Fibroblast of skin of abdomen (primary cell): ENCODE measurements at regions not wholly inside any gene's neighbourhood (a gene's known extent, or its start where the extent isn't known, plus 50 kb on each side); places are given as distances from the start of the nearest gene placed in this dataset.
"Not testable (repeated sequence)": the region's sequence is repeated elsewhere in the genome, so short reads cannot be mapped to it uniquely, and the experiment has no call there.

Experiments
- DNase-seq: peaks from one replicate; pipeline ENCODE4 v3.0.0-alpha.2; 2013

- DNase-seq: no peak
Observed at GRCh38 chr12:61098031-61098580, 1162.1 kb upstream of the USP15 start.

DNA sequence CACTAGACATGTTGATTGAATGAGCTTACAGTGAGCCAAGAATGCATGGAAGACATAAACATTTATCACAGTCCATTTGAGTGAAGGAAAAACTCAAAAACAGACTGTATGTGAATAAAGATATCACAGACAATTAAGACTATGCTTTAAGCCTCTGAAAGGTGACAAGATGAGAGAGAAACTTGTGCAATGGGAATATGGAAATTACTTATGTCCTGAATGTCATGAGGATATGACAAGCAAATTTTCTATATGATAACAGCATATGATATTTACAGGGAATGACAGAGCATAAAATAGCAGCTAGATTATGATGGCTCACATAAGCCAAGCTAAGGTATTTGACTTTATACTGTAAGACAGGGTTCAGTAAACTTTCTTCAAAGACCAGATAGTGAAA, 1153.1 kb upstream of the USP15 start:
- no peak for DNase-seq

- no peak for DNase-seq
Observed at GRCh38 chr12:61111218-61111617, 1149.0 kb upstream of the USP15 start.

DNA sequence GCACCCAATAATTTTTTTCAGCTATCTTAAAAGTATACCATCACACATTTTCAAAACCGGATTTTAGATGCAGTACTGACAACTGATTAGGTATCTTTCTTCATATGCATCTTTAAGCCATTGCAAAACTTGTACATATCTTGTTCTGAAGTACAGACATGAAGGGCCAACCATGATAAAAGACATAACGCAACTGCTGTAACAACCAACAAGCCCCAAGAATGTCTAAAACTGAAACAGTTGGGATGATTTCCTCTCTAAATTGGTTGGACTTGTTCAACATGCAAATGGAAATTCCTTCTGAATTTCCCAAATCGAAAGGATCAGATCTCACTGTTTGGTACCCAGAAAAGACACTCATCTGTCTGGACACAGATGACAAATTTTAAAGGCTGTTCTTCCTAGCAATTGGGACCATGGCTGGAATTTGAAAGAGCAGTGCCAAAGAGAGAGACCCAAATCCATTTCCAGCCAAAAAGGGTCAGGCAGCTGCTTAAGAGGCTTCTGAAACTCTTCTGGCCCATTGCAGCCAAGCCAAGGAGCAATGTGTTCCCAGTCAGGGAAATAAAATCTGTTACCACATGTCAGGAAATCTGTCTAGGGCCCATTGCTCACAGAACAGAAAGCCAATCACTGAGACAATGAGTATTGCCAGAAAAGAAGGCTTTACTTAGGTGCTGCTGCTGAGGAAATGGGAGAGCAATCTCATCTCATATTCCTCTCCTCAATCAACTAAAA, 1122.4 kb upstream of the USP15 start:
- DNase-seq: no peak

DNA sequence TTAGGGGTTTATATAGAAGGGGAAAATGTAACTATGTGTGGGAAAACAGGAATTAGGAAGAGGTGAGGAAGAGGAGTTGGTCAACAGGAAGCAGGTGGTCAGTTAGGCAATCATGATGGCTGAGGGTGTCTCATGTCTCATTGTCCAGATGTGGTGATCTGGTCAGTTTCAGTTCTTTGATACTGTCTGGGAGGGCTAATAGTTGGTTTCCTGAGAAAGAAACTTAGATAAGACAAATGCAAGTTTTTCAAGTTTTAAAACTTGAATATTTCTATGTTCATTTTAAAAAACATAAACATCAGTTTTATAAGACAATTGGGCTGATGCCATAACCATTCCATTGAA, 1121.8 kb upstream of the USP15 start:
- no peak for DNase-seq

GRCh38 chr12:61161961-61162360, 1098.2 kb upstream of the USP15 start:
- DNase-seq: no peak

- no peak for DNase-seq
Observed at GRCh38 chr12:61188801-61189595, 1071.2 kb upstream of the USP15 start.

- no peak for DNase-seq
Observed at GRCh38 chr12:61213646-61214045, 1046.6 kb upstream of the USP15 start.

DNA sequence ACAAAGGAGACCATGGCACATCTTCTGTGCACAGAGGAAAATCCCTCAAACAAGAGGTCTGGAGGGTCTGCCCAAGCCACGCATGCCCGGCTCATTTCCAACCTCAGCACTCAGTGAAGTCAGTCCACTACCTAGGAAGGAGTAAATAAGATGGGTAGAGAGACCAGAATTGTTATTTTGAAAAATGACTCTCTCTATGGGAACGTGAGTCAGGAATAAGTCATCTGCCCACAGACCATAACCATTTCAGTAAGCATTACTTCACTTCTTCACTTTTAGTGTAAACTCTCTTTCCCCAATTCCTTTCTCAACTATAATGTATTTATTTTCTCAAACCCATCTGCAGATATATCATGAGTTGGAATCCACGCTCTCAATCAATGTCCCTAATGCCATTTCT, 1039.9 kb upstream of the USP15 start:
- DNase-seq: no peak

DNA sequence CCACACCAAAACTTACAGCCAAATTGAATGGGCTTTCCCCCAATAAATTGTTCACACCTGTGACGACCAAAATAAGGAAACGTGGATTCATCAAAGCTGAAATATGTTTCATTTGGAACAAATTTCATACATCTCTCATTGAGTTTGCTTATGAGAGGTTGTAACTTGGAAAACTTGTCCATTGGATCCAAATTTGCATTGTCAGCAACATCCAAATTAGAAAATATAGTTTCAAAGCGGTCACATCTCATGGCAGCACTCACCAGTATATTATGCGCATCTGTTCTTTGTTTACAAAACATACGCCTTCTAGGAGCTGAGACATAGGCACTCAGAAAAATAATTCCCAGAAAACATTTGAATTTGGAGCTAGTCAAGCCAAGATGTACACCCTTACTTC, 1028.2 kb upstream of the USP15 start:
- no peak for DNase-seq

DNA sequence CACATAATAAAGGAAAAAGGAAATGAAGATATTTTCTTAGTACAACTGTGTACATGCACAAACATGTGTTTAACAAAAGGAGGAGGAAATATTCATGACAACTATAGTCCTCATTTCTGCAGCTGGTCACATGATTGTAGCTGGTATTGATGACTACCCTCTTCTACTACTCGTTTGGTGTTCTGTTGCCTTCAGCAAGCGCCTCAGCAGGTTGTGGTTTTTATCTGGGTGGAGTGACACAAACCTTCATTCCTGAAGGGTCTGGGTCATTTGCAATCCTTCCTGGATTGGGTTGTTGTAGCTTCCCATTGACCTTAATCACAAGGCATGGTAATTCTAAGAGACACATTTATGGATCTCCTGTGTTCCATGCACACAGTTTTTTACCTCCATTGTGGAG, 1009.9 kb upstream of the USP15 start:
- no peak for DNase-seq

DNA sequence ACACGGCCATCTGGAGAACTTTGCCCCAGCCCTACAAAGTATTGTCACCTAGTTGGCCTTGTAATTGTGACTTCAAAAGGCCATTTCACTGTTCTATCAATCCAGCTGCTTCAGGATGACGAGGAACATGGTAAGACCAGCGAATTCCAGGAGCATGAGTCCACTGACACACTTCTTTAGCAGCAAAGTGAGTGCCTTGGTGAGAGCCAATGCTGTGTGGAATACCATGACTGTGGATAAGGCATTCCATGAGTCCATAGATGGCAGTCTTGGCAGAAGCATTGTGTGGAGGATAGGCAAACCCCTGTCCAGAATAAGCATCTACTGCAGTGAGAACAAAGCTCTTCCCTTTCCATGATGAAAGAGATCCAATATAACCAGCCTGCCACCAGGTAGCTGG, 1009.1 kb upstream of the USP15 start:
- DNase-seq: no peak

GRCh38 chr12:61254225-61254624, 1006.0 kb upstream of the USP15 start:
- no peak for DNase-seq

DNA sequence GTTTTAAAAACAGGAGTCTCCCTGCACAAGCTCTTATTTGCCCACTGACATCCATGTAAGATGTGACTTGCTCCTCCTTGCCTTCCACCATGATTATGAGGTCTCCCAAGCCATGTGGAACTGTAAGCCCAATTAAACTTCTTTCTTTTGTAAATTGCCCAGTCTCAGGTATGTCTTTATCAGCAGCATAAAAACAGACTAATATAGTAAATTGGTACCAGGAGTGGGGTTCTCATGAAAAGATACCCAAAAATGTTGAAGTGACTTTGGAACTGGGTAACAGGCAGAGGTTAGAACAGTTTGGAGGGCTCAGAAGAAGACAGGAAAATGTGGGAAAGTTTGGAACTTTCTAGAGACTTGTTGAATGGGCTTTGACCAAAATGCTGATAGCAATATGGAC, 995.9 kb upstream of the USP15 start:
- DNase-seq: not testable (repeated sequence)

- DNase-seq: no peak
Observed at GRCh38 chr12:61267474-61267873, 992.7 kb upstream of the USP15 start.

DNA sequence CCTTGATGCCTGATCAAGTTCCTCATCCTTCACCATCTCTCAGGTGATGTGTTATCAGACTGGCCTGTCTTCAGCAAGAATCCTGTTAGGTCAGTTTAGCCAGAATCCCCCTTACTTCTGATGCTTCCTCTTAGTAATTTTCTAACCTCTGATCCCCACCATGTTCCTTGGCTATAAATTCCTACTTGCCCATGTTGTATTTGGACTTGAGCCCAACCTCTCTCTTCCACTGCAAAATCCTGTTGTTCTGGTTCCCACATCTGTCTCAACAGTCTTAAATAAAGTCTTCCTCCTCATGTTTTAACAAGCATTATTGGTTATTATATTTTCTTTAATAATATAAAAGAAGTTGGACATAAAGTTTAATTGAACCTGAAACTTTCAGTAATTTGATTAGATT, 987.8 kb upstream of the USP15 start:
- no peak for DNase-seq

DNA sequence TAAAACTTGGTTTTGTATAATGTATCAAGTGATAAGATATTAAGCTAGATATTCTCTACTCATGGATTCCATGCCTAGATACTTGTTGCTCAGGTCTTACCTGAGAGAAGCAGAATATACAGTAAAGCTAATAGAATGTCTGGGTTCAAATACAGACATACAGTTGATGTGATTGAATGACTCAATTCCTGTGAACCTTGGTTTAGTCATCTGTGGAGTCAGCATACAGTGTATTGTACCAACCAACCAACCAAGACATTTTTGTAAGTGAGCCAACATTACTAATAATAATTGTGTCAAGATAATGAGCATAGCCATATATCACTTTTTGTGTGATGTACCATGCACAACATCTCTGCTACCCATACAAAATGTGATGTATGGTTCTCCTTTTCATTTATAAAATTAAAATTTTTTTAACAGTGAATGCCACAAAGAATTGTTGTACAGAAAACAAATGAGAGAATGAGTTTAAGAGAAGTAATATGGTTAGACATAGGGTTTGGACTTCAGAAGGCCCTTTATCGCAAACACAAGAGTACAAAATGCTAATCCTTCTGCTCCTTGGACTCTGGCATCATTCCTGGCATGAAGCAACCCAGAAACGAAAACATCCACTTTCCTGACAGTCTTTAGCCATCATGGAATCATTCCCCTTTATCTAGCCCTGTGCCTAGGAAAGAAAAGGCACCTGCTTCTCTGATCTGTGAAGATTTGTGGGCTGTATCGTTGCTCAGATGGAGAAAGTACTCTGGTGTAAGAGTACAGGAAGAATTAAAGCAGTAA, 977.2 kb upstream of the USP15 start:
- DNase-seq: no peak

GRCh38 chr12:61290473-61290872, 969.7 kb upstream of the USP15 start:
- no peak for DNase-seq

- no peak for DNase-seq
Observed at GRCh38 chr12:61291647-61292046, 968.6 kb upstream of the USP15 start.

GRCh38 chr12:61294011-61294410, 966.2 kb upstream of the USP15 start:
- DNase-seq: not testable (repeated sequence)

DNA sequence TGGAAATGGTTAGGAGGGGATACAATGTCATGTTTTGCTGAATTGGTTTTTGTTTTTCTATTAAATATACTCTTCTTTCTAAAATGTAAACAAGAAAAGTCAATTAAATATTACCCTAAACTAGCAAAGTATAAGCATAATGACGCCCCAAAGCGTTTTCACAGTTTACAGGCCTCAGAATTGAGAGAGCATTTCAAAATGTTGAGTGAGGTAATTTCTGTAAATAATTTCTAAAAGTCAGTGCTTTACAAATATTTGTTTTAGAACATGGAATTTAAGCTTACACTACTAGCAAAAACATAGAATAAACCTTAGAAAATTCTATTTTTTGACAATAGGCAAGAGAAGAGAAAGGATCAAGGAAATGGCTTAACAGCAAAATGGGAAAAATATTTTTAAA, 958.4 kb upstream of the USP15 start:
- no peak for DNase-seq

DNA sequence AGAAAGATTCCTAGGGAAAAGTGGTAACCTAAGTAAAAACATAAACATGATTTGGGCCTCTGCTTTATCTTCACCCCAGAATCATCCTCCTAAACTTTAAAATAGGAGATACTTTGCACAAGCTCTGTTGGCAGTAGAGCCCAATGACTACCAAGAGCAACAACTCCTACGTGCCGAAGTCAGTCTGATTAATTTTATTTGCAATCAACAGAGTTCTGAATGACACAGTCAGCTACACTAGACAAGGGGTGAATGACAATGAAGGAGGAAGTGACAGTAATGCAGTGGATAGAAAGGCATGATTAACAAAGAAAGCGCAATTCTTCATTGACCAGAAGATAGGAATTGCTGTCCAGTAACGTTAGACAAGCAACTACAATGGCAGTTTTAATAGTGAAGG, 957.9 kb upstream of the USP15 start:
- DNase-seq: no peak

- DNase-seq: no peak
Observed at GRCh38 chr12:61308220-61308619, 952.0 kb upstream of the USP15 start.
